ENCODE measurements at regions not wholly inside any gene's neighbourhood (a gene's known extent, or its start where the extent isn't known, plus 50 kb on each side); places are given as distances from the start of the nearest gene placed in this dataset.

GRCh38 chr5:30267026-30267425 lies 926.5 kb upstream of the CDH6 start:
- TF ChIP-seq POLR2AphosphoS5 (IDR thresholded peaks at IDR 0.05; ENCODE audit: insufficient read depth, low read depth, low read length) (no peak), CTCF (IDR thresholded peaks at IDR 0.05; ENCODE audit: extremely low read depth in 1 of 2, insufficient read depth in 1 of 2, low read depth in 1 of 2, low read length in 2 of 2) (no peak)

Measured in endothelial cell of umbilical vein (primary cell).